ENCODE measurements at regions not wholly inside any gene's neighbourhood (a gene's known extent, or its start where the extent isn't known, plus 50 kb on each side); places are given as distances from the start of the nearest gene placed in this dataset.

GRCh38 chr1:87629673-87630072 lies 301.0 kb downstream of the LMO4 start:
- Histone ChIP-seq H3K27ac (ENCODE audit: low read depth, low read length, poor library complexity, severe bottlenecking) (no peak overlapping the region), H3K4me3 (ENCODE audit: low read depth, low read length, poor library complexity, severe bottlenecking) (no peak overlapping the region), H3K9me3 (ENCODE audit: low read depth, low read length, poor library complexity, severe bottlenecking) (no peaks in the 10 kb centered on the region), H3K27me3 (replicated peaks; ENCODE audit: insufficient read depth, low read depth, low read length, poor library complexity) (no peaks in the 10 kb centered on the region), H3K4me1 (ENCODE audit: insufficient read depth, low read length, poor library complexity, severe bottlenecking) (no peaks in the 10 kb centered on the region), H3K36me3 (ENCODE audit: insufficient read depth, low read length, poor library complexity, severe bottlenecking) (no peaks in the 10 kb centered on the region)
- ChIA-PET CTCF (no interaction called here), POLR2A (ENCODE audit: low non-redundant PET) (no interaction called here)
- intact Hi-C loops (cut with micrococcal nuclease; ENCODE audit: unreplicated experiment): no loop called here
- DNase-seq (ENCODE audit: low spot score): no peak
- TF ChIP-seq EZH2 (IDR thresholded peaks at IDR 0.05; ENCODE audit: borderline replicate concordance, low read depth, low read length, poor library complexity, severe bottlenecking): no peak
- TF ChIP-seq, protein P1, sequence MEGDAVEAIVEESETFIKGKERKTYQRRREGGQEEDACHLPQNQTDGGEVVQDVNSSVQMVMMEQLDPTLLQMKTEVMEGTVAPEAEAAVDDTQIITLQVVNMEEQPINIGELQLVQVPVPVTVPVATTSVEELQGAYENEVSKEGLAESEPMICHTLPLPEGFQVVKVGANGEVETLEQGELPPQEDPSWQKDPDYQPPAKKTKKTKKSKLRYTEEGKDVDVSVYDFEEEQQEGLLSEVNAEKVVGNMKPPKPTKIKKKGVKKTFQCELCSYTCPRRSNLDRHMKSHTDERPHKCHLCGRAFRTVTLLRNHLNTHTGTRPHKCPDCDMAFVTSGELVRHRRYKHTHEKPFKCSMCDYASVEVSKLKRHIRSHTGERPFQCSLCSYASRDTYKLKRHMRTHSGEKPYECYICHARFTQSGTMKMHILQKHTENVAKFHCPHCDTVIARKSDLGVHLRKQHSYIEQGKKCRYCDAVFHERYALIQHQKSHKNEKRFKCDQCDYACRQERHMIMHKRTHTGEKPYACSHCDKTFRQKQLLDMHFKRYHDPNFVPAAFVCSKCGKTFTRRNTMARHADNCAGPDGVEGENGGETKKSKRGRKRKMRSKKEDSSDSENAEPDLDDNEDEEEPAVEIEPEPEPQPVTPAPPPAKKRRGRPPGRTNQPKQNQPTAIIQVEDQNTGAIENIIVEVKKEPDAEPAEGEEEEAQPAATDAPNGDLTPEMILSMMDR (conservative IDR thresholded peaks at IDR 0.05; ENCODE audit: low read depth, low read length): no peak
- no TSS peak for BruUV-seq (replicated peaks)

- TF ChIP-seq, protein P1 (conservative IDR thresholded peaks at IDR 0.05; ENCODE audit: low read depth, low read length): no peak
- no peak for TF ChIP-seq EZH2 (IDR thresholded peaks at IDR 0.05; ENCODE audit: borderline replicate concordance, low read depth, low read length, poor library complexity, severe bottlenecking)
- DNase-seq (ENCODE audit: low spot score): no peak
- no peaks in the 10 kb centered on the region for H3K9me3 ChIP-seq (ENCODE audit: low read depth, low read length, poor library complexity, severe bottlenecking)
- intact Hi-C loops (cut with micrococcal nuclease; ENCODE audit: unreplicated experiment): no loop called here
- no peak overlapping the region for H3K27ac ChIP-seq (ENCODE audit: low read depth, low read length, poor library complexity, severe bottlenecking)
- ChIA-PET POLR2A (ENCODE audit: low non-redundant PET) (interaction anchor here (0.6 to 0.7 kb wide), 2 partner anchors 316 to 548 kb away, joined by 3 to 4 read pairs; no protein-coding TSS in a partner anchor), CTCF (no interaction called here)
- BruUV-seq (replicated peaks): no TSS peak
- H3K4me1 ChIP-seq (ENCODE audit: insufficient read depth, low read length, poor library complexity, severe bottlenecking): no peaks in the 10 kb centered on the region
- no peaks in the 10 kb centered on the region for H3K27me3 ChIP-seq (replicated peaks; ENCODE audit: insufficient read depth, low read depth, low read length, poor library complexity)
- H3K36me3 ChIP-seq (ENCODE audit: insufficient read depth, low read length, poor library complexity, severe bottlenecking): no peaks in the 10 kb centered on the region
- H3K4me3 ChIP-seq (ENCODE audit: low read depth, low read length, poor library complexity, severe bottlenecking): no peak overlapping the region
These were observed 303.6 kb downstream of the LMO4 start for GRCh38 chr1:87632232-87632631.

DNA sequence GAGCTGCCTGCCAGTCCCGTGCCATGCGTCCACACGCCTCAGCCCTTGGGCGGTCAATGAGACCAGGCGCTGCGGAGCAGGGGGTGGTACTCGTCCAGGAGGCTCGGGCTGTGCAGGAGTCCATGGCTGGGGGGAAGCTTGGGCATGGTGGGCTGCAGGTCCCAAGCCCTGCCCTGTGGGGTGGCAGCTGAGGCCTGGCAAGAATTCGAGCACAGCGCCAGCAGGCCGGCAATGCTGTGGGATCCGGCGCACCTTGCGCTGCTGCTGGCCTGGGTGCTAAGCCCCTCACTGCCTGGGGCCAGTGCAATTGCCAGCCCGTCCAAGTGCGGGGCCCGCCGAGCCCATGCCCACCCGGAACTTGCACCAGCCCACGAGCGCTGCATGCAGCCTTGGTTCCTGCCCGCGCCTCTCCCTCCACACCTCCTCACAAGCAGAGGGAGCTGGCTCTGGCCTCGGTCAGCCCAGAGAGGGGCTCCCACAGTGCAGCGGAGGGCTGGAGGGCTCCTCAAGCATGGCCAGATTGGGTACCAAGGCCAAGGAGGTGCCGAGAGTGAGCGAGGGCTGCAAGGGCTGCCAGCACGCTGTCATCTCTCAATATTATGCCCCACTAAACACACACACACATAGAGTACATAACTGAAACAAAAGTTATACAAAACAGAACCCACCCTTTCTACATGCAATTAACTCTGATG lies 307.7 kb downstream of the LMO4 start:
- TF ChIP-seq, protein P1 (conservative IDR thresholded peaks at IDR 0.05; ENCODE audit: low read depth, low read length): no peak
- no peak for TF ChIP-seq EZH2 (IDR thresholded peaks at IDR 0.05; ENCODE audit: borderline replicate concordance, low read depth, low read length, poor library complexity, severe bottlenecking)
- no peak for DNase-seq (ENCODE audit: low spot score)
- intact Hi-C loops (cut with micrococcal nuclease; ENCODE audit: unreplicated experiment): no loop called here
- BruUV-seq (replicated peaks): no TSS peak
- no peaks in the 10 kb centered on the region for H3K27me3 ChIP-seq (replicated peaks; ENCODE audit: insufficient read depth, low read depth, low read length, poor library complexity)
- no peaks in the 10 kb centered on the region for H3K9me3 ChIP-seq (ENCODE audit: low read depth, low read length, poor library complexity, severe bottlenecking)
- no peaks in the 10 kb centered on the region for H3K36me3 ChIP-seq (ENCODE audit: insufficient read depth, low read length, poor library complexity, severe bottlenecking)
- no peaks in the 10 kb centered on the region for H3K4me1 ChIP-seq (ENCODE audit: insufficient read depth, low read length, poor library complexity, severe bottlenecking)
- H3K4me3 ChIP-seq (ENCODE audit: low read depth, low read length, poor library complexity, severe bottlenecking): no peak overlapping the region
- ChIA-PET CTCF (no interaction called here), POLR2A (ENCODE audit: low non-redundant PET) (no interaction called here)
- no peak overlapping the region for H3K27ac ChIP-seq (ENCODE audit: low read depth, low read length, poor library complexity, severe bottlenecking)

Measured in A673 (cell line).